ENCODE measurements at regions not wholly inside any gene's neighbourhood (a gene's known extent, or its start where the extent isn't known, plus 50 kb on each side); places are given as distances from the start of the nearest gene placed in this dataset.

DNA sequence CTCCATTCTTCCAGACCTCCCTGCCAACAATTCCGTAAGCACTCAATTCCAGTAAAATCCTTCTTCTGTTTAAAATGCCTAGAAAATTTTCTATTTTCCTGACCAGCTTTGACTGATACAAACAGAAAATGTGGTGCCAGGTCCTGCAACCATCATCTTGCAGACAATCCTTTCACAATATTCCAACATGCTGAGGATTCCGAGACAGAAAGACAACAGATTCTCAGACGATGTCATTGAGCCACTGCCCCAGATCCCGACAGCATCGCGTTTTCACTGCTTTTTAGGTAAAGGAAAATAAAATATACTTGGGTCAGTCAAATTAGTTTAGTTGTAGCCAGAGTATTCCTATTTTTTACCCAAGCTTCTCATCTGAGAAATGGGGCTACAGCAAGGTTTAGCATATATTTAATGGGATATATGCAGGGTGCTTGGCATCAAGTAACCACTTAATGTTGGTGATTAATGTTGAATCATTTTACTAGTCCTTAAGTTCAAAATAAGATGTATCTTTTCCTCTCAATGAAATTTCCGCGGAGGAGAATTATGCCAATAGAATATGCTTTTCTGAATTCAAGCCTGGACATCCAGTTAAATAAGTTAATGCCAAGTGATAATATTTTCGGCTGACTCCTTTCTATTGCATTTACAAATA, 866.6 kb downstream of the SLC4A3 start:
- no peak overlapping the region for H3K9ac ChIP-seq (ENCODE audit: low read depth, low read length)
- H3K4me3 ChIP-seq (ENCODE audit: low read length) = no peak overlapping the region
- WGBS = 96% methylated on average over 6 of the region's 9 CpGs

DNA sequence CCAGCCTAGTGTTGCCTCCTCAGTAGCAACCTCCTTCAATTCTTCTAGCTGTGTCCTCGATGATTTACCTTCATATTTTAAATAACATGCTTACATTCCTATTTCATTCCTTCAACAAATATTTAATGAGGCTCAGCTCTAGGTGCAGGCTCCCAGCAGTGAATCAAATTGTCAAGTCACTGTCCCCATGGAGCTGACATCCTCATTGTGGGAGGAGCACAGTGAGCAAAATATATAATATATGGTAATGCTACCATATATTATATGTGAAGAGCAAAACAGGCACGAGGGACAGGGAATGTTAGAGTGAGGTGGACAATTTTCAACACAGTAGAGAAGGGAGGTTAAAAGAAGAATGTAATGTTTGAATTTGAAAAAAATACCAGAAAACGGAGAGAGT, 869.1 kb downstream of the SLC4A3 start:
- Histone ChIP-seq H3K4me3 (ENCODE audit: low read length) (no peak overlapping the region), H3K9me3 (ENCODE audit: insufficient read depth, low read depth, low read length) (no peaks in the 10 kb centered on the region), H3K4me1 (ENCODE audit: insufficient read depth, low read length) (0 out of 2 replicates have a peak, but pooled peaks cover 4% of the 10 kb centered on the region), H3K9ac (ENCODE audit: low read depth, low read length) (no peak overlapping the region), H3K27me3 (ENCODE audit: insufficient read depth, low read length) (no peaks in the 10 kb centered on the region), H3K36me3 (ENCODE audit: insufficient read depth, low read length) (no peaks in the 10 kb centered on the region), H3K27ac (ENCODE audit: low read depth, low read length) (no peak overlapping the region)
- 93% methylated on average over 3 of the region's 3 CpGs for WGBS

More for the DNA sequence above, 866.6 kb downstream of the SLC4A3 start:
- Histone ChIP-seq H3K9me3 (ENCODE audit: insufficient read depth, low read depth, low read length) (no peaks in the 10 kb centered on the region), H3K4me1 (ENCODE audit: insufficient read depth, low read length) (0 out of 2 replicates have a peak, but pooled peaks cover under 1% of the 10 kb centered on the region), H3K27ac (ENCODE audit: low read depth, low read length) (no peak overlapping the region), H3K36me3 (ENCODE audit: insufficient read depth, low read length) (no peaks in the 10 kb centered on the region), H3K27me3 (ENCODE audit: insufficient read depth, low read length) (no peaks in the 10 kb centered on the region)

DNA sequence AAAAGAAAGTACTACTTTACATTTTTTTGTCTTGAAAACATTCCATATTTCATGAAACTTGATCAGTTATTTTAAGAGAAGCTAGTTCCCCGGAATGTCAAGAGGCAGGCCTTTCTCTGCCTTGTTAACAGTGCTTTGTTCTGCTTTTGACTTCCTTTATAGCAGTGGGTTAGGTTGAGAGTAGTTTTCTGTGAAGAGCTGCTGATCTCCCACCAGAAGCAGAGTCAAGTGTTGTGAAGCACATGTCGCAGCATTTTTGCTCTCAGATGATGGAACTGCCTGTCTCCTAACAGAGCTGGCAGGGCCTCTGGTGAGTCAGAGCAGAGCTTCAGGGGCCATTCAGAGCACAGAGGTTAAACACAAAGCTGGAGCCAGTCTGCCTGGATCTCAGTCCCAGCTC, 871.8 kb downstream of the SLC4A3 start:
- WGBS = 82% methylated on average over 2 of the region's 2 CpGs
- Histone ChIP-seq H3K36me3 (ENCODE audit: insufficient read depth, low read length) (no peaks in the 10 kb centered on the region), H3K9ac (ENCODE audit: low read depth, low read length) (no peak overlapping the region), H3K27me3 (ENCODE audit: insufficient read depth, low read length) (no peaks in the 10 kb centered on the region), H3K4me1 (ENCODE audit: insufficient read depth, low read length) (peaks cover 11% of the 10 kb centered on the region; the same call in 1 of the 2 replicates), H3K27ac (ENCODE audit: low read depth, low read length) (no peak overlapping the region), H3K9me3 (ENCODE audit: insufficient read depth, low read depth, low read length) (no peaks in the 10 kb centered on the region), H3K4me3 (ENCODE audit: low read length) (no peak overlapping the region)

DNA sequence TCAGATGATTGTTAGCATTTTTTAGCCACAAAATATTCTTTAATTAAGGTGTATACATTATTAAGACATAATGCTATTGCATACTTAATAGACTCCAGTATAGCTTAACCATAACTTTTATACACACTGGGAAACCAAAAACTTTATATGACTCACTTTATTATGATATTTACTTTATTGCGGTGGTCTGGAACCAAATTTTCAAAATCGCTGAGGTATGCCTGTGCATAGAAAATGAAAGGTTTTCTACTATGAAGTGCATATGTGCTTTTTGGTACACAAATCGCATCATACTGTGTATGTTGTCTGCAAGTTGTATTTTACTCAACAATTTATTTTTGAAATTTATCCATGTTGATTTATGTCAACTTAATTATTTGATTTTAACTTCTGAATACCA, 875.1 kb downstream of the SLC4A3 start:
- H3K27ac ChIP-seq (ENCODE audit: low read depth, low read length) = no peak overlapping the region
- no peaks in the 10 kb centered on the region for H3K9me3 ChIP-seq (ENCODE audit: insufficient read depth, low read depth, low read length)
- no peaks in the 10 kb centered on the region for H3K27me3 ChIP-seq (ENCODE audit: insufficient read depth, low read length)
- H3K4me1 ChIP-seq (ENCODE audit: insufficient read depth, low read length) = peaks cover 36% of the 10 kb centered on the region
- no peak overlapping the region for H3K9ac ChIP-seq (ENCODE audit: low read depth, low read length)
- 98% methylated on average over 2 of the region's 3 CpGs for WGBS
- no peaks in the 10 kb centered on the region for H3K36me3 ChIP-seq (ENCODE audit: insufficient read depth, low read length)
- no peak overlapping the region for H3K4me3 ChIP-seq (ENCODE audit: low read length)

GRCh38 chr2:220503431-220503830, 876.0 kb downstream of the SLC4A3 start:
- no peaks in the 10 kb centered on the region for H3K9me3 ChIP-seq (ENCODE audit: insufficient read depth, low read depth, low read length)
- H3K9ac ChIP-seq (ENCODE audit: low read depth, low read length) = no peak overlapping the region
- 97% methylated on average over 4 of the region's 4 CpGs for WGBS
- no peak overlapping the region for H3K4me3 ChIP-seq (ENCODE audit: low read length)
- no peak overlapping the region for H3K27ac ChIP-seq (ENCODE audit: low read depth, low read length)
- H3K27me3 ChIP-seq (ENCODE audit: insufficient read depth, low read length) = no peaks in the 10 kb centered on the region
- no peaks in the 10 kb centered on the region for H3K36me3 ChIP-seq (ENCODE audit: insufficient read depth, low read length)
- H3K4me1 ChIP-seq (ENCODE audit: insufficient read depth, low read length) = peaks cover 36% of the 10 kb centered on the region

DNA sequence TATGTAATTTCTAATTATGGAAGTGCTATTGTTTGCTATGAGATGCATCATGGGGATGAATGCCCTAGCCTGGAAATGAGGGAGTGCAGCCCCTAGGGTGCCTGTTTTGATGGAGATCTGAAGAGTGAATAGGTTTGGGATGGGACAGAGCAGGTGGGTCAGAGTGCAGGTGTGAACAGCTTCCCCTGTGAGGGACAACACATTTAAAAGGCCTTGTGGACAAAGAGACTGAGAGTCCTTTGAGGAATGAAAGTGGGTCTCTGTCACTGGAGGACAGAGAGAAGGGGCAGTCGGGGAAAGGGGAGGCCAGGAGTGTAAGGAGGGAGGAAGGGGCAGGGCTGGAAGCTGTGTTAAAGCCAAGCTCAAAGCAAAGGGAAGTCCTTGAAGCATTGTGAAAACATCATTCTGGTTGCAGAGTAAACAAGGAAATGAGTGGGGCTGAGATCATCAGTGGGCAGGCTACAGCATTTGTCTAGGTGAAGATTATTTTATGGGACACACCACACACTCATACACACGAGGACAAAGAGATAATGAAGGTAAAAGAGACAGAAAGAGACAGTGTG, 877.6 kb downstream of the SLC4A3 start:
- H3K9me3 ChIP-seq (ENCODE audit: insufficient read depth, low read depth, low read length) = no peaks in the 10 kb centered on the region
- H3K36me3 ChIP-seq (ENCODE audit: insufficient read depth, low read length) = no peaks in the 10 kb centered on the region
- H3K27ac ChIP-seq (ENCODE audit: low read depth, low read length) = peak overlapping the region; percentile 33; the same call in 1 of the 2 replicates
- no peak overlapping the region for H3K4me3 ChIP-seq (ENCODE audit: low read length)
- H3K27me3 ChIP-seq (ENCODE audit: insufficient read depth, low read length) = no peaks in the 10 kb centered on the region
- H3K4me1 ChIP-seq (ENCODE audit: insufficient read depth, low read length) = peaks cover 32% of the 10 kb centered on the region
- WGBS = 53% methylated on average over 2 of the region's 2 CpGs
- H3K9ac ChIP-seq (ENCODE audit: low read depth, low read length) = no peak overlapping the region

- Histone ChIP-seq H3K4me1 (ENCODE audit: insufficient read depth, low read length) (peaks cover 32% of the 10 kb centered on the region), H3K9me3 (ENCODE audit: insufficient read depth, low read depth, low read length) (no peaks in the 10 kb centered on the region), H3K9ac (ENCODE audit: low read depth, low read length) (no peak overlapping the region), H3K27me3 (ENCODE audit: insufficient read depth, low read length) (no peaks in the 10 kb centered on the region), H3K4me3 (ENCODE audit: low read length) (no peak overlapping the region), H3K36me3 (ENCODE audit: insufficient read depth, low read length) (no peaks in the 10 kb centered on the region), H3K27ac (ENCODE audit: low read depth, low read length) (no peak overlapping the region)
- WGBS = 89% methylated on average over 3 of the region's 3 CpGs
Measured at GRCh38 chr2:220506466-220506865, 879.0 kb downstream of the SLC4A3 start.

DNA sequence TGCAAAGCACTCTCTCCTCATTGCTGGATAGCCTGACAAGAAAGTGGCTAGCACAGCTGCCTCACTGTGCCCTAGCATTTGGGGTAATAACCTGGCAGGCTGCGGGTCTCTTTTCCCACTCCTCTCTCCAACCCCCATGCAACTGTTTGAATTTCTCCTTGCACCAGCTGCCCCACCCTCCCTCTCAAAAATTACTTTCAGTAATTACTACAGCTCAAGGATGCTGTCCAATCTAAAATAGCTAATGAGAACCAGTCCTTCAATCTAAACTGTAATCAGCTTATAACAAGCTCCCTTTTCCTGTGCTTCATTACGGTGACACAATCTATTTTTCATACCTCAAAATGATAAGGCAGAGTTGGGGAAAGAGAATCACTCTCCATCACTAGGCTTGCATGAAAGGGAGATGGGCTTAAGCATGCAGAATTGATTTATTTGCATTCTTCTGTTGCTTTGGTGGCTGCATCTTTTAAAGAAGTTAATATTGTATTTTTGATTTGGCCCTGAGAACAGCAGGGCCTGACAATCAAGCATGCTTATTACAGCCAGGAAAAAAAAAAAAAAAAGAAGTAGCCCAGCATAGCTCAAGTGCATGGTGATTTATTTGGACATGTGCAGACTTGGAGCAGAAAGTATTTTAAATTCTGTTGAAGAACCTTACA, 881.8 kb downstream of the SLC4A3 start:
- H3K27me3 ChIP-seq (ENCODE audit: insufficient read depth, low read length) = no peaks in the 10 kb centered on the region
- H3K9ac ChIP-seq (ENCODE audit: low read depth, low read length) = no peak overlapping the region
- no peak overlapping the region for H3K4me3 ChIP-seq (ENCODE audit: low read length)
- H3K9me3 ChIP-seq (ENCODE audit: insufficient read depth, low read depth, low read length) = no peaks in the 10 kb centered on the region
- H3K4me1 ChIP-seq (ENCODE audit: insufficient read depth, low read length) = peaks cover 27% of the 10 kb centered on the region
- no peaks in the 10 kb centered on the region for H3K36me3 ChIP-seq (ENCODE audit: insufficient read depth, low read length)
- 90% methylated on average over 2 of the region's 2 CpGs for WGBS
- H3K27ac ChIP-seq (ENCODE audit: low read depth, low read length) = no peak overlapping the region

GRCh38 chr2:220509966-220510365, 882.5 kb downstream of the SLC4A3 start:
- no peaks in the 10 kb centered on the region for H3K36me3 ChIP-seq (ENCODE audit: insufficient read depth, low read length)
- H3K27ac ChIP-seq (ENCODE audit: low read depth, low read length) = no peak overlapping the region
- H3K4me1 ChIP-seq (ENCODE audit: insufficient read depth, low read length) = peaks cover 21% of the 10 kb centered on the region
- no peak overlapping the region for H3K4me3 ChIP-seq (ENCODE audit: low read length)
- WGBS = 97% methylated on average over 6 of the region's 6 CpGs
- H3K9me3 ChIP-seq (ENCODE audit: insufficient read depth, low read depth, low read length) = no peaks in the 10 kb centered on the region
- H3K9ac ChIP-seq (ENCODE audit: low read depth, low read length) = no peak overlapping the region
- no peaks in the 10 kb centered on the region for H3K27me3 ChIP-seq (ENCODE audit: insufficient read depth, low read length)

- no peak overlapping the region for H3K27ac ChIP-seq (ENCODE audit: low read depth, low read length)
- no peaks in the 10 kb centered on the region for H3K27me3 ChIP-seq (ENCODE audit: insufficient read depth, low read length)
Measured at GRCh38 chr2:220510668-220511067, 883.2 kb downstream of the SLC4A3 start.

DNA sequence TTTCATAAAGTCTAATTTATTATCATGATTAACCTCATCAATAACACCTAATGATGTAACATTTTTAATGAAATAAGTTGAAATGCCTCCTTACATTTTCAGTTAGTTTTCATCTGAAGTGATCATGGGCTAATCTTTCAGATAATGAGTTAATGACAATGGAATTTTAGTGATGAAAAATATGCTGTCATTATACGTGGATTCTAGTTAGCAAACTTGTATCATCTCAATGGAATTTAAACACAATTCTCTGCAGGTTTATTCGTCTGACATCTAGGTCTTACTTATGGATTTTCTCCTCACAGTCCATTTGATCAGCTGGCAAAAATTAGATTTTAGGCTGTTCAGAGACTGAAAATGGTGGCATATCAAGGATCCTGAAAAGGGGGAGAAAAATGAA, 885.0 kb downstream of the SLC4A3 start:
- no peaks in the 10 kb centered on the region for H3K9me3 ChIP-seq (ENCODE audit: insufficient read depth, low read depth, low read length)
- H3K4me1 ChIP-seq (ENCODE audit: insufficient read depth, low read length) = peaks cover 2% of the 10 kb centered on the region
- no peak overlapping the region for H3K27ac ChIP-seq (ENCODE audit: low read depth, low read length)
- H3K9ac ChIP-seq (ENCODE audit: low read depth, low read length) = no peak overlapping the region
- 90% methylated on average over 2 of the region's 2 CpGs for WGBS
- H3K36me3 ChIP-seq (ENCODE audit: insufficient read depth, low read length) = no peaks in the 10 kb centered on the region
- H3K4me3 ChIP-seq (ENCODE audit: low read length) = no peak overlapping the region
- no peaks in the 10 kb centered on the region for H3K27me3 ChIP-seq (ENCODE audit: insufficient read depth, low read length)

More at GRCh38 chr2:220510668-220511067, 883.2 kb downstream of the SLC4A3 start:
- peaks cover 14% of the 10 kb centered on the region for H3K4me1 ChIP-seq (ENCODE audit: insufficient read depth, low read length)
- no peak overlapping the region for H3K9ac ChIP-seq (ENCODE audit: low read depth, low read length)
- 92% methylated on average over 3 of the region's 3 CpGs for WGBS
- no peaks in the 10 kb centered on the region for H3K9me3 ChIP-seq (ENCODE audit: insufficient read depth, low read depth, low read length)
- H3K36me3 ChIP-seq (ENCODE audit: insufficient read depth, low read length) = no peaks in the 10 kb centered on the region
- no peak overlapping the region for H3K4me3 ChIP-seq (ENCODE audit: low read length)
